SK-N-SH treated with all-trans-retinoic acid at 6 μM for 48 hours (cell line): ENCODE measurements at regions not wholly inside any gene's neighbourhood (a gene's known extent, or its start where the extent isn't known, plus 50 kb on each side); places are given as distances from the start of the nearest gene placed in this dataset.
"Not testable (repeated sequence)": the region's sequence is repeated elsewhere in the genome, so short reads cannot be mapped to it uniquely, and the experiment has no call there.

ENCODE experiments used
- ATAC-seq: fragments of 200-7000 bp; cut with Tn5 transposase; 3 replicates; pipeline ENCODE4 v1.9.1; 2020; ENCODE audit warnings: mild to moderate bottlenecking, moderate library complexity
- BACH2 ChIP-seq: fragments of 250-450 bp; sonication (Bioruptor Pico); IDR thresholded peaks from 2 replicates; pipeline ENCODE4 v1.9.0; 2021; ENCODE audit warnings: mild to moderate bottlenecking, borderline replicate concordance
- CREB5 ChIP-seq: fragments of 250-450 bp; sonication (Bioruptor Pico); IDR thresholded peaks from 2 replicates; pipeline ENCODE4 v1.5.1; 2020; ENCODE audit warnings: low read depth, mild to moderate bottlenecking, moderate library complexity
- ESRRG ChIP-seq: fragments of 250-450 bp; sonication (Bioruptor Pico); IDR thresholded peaks from 2 replicates; pipeline ENCODE4 v1.6.1; 2021; ENCODE audit warnings: mild to moderate bottlenecking
- GLIS3 ChIP-seq: fragments of 250-450 bp; sonication (Bioruptor Pico); IDR thresholded peaks from 2 replicates; pipeline ENCODE4 v1.5.0; 2020; ENCODE audit warnings: mild to moderate bottlenecking, moderate library complexity
- OSR1 ChIP-seq: fragments of 250-450 bp; sonication (Bioruptor Pico); IDR thresholded peaks from 2 replicates; pipeline ENCODE4 v1.8.0; 2022; ENCODE audit warnings: moderate library complexity, mild to moderate bottlenecking, inconsistent platforms
- PATZ1 ChIP-seq: fragments of 250-450 bp; sonication (Bioruptor Pico); IDR thresholded peaks from 2 replicates; pipeline ENCODE4 v1.8.0; 2020; ENCODE audit warnings: mild to moderate bottlenecking, moderate library complexity, borderline replicate concordance
- PPARA ChIP-seq: fragments of 250-450 bp; sonication (Bioruptor Pico); IDR thresholded peaks from 2 replicates; pipeline ENCODE4 v1.5.0; 2020; ENCODE audit warnings: mild to moderate bottlenecking, borderline replicate concordance
- SNAI2 ChIP-seq: fragments of 250-450 bp; sonication (Bioruptor Pico); IDR thresholded peaks from 2 replicates; pipeline ENCODE4 v1.5.0; 2020; ENCODE audit warnings: mild to moderate bottlenecking, moderate library complexity
- TCF4 ChIP-seq: fragments of 250-450 bp; sonication (Bioruptor Pico); IDR thresholded peaks from 2 replicates; pipeline ENCODE4 v1.8.0; 2021; ENCODE audit warnings: mild to moderate bottlenecking, moderate library complexity, borderline replicate concordance
- TOX ChIP-seq: fragments of 250-450 bp; sonication (Bioruptor Pico); IDR thresholded peaks from 2 replicates; pipeline ENCODE4 v1.8.0; 2021; ENCODE audit warnings: mild to moderate bottlenecking, moderate library complexity, borderline replicate concordance
- ZC3H10 ChIP-seq: fragments of 250-450 bp; sonication (Bioruptor Pico); IDR thresholded peaks from 2 replicates; pipeline ENCODE4 v1.5.1; 2021; ENCODE audit warnings: mild to moderate bottlenecking, moderate library complexity
- ZFP3 ChIP-seq: fragments of 250-450 bp; sonication (Bioruptor Pico); IDR thresholded peaks from 2 replicates; pipeline ENCODE4 v1.5.0; 2020; ENCODE audit warnings: mild to moderate bottlenecking, moderate library complexity
- ZFP30 ChIP-seq: fragments of 450-650 bp; formaldehyde crosslinking; IDR thresholded peaks from 2 replicates; pipeline ENCODE4 v1.5.0; 2022; ENCODE audit warnings: mild to moderate bottlenecking, moderate library complexity
- ZNF565 ChIP-seq: fragments of 450-650 bp; formaldehyde crosslinking; conservative IDR thresholded peaks from 2 replicates; pipeline ENCODE4 v1.5.0; 2020; ENCODE audit warnings: low read depth, mild to moderate bottlenecking, moderate library complexity
- ZNF70 ChIP-seq: fragments of 450-650 bp; formaldehyde crosslinking; IDR thresholded peaks from 2 replicates; pipeline ENCODE4 v1.5.0; 2020; ENCODE audit warnings: mild to moderate bottlenecking, moderate library complexity
- ZNF8 ChIP-seq: fragments of 450-650 bp; formaldehyde crosslinking; IDR thresholded peaks from 2 replicates; pipeline ENCODE4 v1.5.0; 2020; ENCODE audit warnings: mild to moderate bottlenecking, moderate library complexity
- TF ChIP-seq, protein P1 (sequence below): fragments of 250-450 bp; sonication (Bioruptor Pico); IDR thresholded peaks from 2 replicates; pipeline ENCODE4 v1.5.0; 2020; ENCODE audit warnings: mild to moderate bottlenecking, moderate library complexity
- TF ChIP-seq, protein P2 (sequence below): fragments of 250-450 bp; sonication (Bioruptor Pico); IDR thresholded peaks from 2 replicates; pipeline ENCODE4 v1.8.0; 2021; ENCODE audit warnings: low read depth, mild to moderate bottlenecking, moderate library complexity, borderline replicate concordance

DNA sequence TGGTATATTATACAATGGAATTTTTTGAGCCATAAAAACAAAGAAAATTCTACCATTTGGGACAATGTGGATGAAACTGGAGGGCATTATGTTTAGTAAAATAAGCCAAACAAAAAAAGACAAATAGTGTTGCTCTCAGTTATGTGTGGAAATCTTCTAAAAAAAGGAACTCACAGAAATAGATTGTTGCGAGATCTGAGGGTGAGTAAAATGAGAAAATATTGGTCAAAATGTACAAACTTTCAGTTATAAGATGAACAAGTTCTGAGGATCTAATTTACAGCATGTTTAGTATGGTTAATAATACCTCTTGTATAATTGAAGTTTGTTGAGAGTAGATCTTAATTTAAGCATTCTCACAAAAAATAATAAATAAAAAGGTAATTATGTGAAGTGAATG lies 291.2 kb downstream of the KIF20B start:
- TF ChIP-seq ZC3H10 (CRISPR knock-in tag), result no peak
- no peak for TF ChIP-seq CREB5 (CRISPR knock-in tag)
- no peak for TF ChIP-seq SNAI2 (CRISPR knock-in tag)
- TF ChIP-seq, protein P1, sequence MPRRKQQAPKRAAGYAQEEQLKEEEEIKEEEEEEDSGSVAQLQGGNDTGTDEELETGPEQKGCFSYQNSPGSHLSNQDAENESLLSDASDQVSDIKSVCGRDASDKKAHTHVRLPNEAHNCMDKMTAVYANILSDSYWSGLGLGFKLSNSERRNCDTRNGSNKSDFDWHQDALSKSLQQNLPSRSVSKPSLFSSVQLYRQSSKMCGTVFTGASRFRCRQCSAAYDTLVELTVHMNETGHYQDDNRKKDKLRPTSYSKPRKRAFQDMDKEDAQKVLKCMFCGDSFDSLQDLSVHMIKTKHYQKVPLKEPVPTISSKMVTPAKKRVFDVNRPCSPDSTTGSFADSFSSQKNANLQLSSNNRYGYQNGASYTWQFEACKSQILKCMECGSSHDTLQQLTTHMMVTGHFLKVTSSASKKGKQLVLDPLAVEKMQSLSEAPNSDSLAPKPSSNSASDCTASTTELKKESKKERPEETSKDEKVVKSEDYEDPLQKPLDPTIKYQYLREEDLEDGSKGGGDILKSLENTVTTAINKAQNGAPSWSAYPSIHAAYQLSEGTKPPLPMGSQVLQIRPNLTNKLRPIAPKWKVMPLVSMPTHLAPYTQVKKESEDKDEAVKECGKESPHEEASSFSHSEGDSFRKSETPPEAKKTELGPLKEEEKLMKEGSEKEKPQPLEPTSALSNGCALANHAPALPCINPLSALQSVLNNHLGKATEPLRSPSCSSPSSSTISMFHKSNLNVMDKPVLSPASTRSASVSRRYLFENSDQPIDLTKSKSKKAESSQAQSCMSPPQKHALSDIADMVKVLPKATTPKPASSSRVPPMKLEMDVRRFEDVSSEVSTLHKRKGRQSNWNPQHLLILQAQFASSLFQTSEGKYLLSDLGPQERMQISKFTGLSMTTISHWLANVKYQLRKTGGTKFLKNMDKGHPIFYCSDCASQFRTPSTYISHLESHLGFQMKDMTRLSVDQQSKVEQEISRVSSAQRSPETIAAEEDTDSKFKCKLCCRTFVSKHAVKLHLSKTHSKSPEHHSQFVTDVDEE (CRISPR knock-in tag), result no peak
- no peak for TF ChIP-seq ZNF8
- no peak for TF ChIP-seq ZFP3 (CRISPR knock-in tag)
- TF ChIP-seq PATZ1 (CRISPR knock-in tag), result no peak
- no peak for TF ChIP-seq ZFP30 (CRISPR knock-in tag)
- no peak for TF ChIP-seq OSR1 (CRISPR knock-in tag)
- no peak for TF ChIP-seq GLIS3 (CRISPR knock-in tag)
- TF ChIP-seq, protein P2, sequence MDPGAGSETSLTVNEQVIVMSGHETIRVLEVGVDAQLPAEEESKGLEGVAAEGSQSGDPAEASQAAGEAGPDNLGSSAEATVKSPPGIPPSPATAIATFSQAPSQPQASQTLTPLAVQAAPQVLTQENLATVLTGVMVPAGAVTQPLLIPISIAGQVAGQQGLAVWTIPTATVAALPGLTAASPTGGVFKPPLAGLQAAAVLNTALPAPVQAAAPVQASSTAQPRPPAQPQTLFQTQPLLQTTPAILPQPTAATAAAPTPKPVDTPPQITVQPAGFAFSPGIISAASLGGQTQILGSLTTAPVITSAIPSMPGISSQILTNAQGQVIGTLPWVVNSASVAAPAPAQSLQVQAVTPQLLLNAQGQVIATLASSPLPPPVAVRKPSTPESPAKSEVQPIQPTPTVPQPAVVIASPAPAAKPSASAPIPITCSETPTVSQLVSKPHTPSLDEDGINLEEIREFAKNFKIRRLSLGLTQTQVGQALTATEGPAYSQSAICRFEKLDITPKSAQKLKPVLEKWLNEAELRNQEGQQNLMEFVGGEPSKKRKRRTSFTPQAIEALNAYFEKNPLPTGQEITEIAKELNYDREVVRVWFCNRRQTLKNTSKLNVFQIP (CRISPR knock-in tag), result no peak
- no peak for TF ChIP-seq ZNF565 (CRISPR knock-in tag)
- TF ChIP-seq BACH2 (CRISPR knock-in tag), result no peak
- TF ChIP-seq ESRRG (CRISPR knock-in tag), result no peak
- TF ChIP-seq TOX (CRISPR knock-in tag), result no peak
- no peak for ATAC-seq

DNA sequence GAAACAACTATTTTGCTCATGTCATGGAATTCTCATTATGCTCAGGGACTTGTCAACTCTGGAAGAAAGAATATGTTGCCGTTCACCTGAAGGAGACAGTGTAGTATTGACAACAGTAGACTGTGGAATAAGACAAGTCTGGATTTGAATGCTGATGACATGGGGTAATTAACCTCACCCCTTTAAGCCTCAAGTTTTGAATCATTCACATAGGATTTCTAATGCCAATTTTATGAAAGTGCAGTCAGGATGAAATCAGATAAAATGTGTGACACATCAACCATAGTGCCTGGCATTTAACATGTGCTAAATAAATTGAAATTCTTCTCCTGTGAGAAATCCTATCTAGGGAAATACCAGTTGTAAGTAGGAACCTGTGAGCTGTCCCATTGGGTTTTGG lies 305.8 kb downstream of the KIF20B start:
- no peak for TF ChIP-seq BACH2 (CRISPR knock-in tag)
- no peak for TF ChIP-seq TCF4 (CRISPR knock-in tag)
- no peak for TF ChIP-seq SNAI2 (CRISPR knock-in tag)
- no peak for TF ChIP-seq ZFP3 (CRISPR knock-in tag)
- no peak for TF ChIP-seq PPARA (CRISPR knock-in tag)
- TF ChIP-seq PATZ1 (CRISPR knock-in tag), result no peak
- TF ChIP-seq ZNF8, result no peak
- TF ChIP-seq ZFP30 (CRISPR knock-in tag), result no peak
- no peak for TF ChIP-seq TOX (CRISPR knock-in tag)
- no peak for TF ChIP-seq ZNF70 (CRISPR knock-in tag)
- TF ChIP-seq, all 23 proteins: peak for 0
- ATAC-seq, result no peak

GRCh38 chr10:90011281-90011680 lies 309.9 kb downstream of the KIF20B start:
- not testable (repeated sequence) for ATAC-seq

DNA sequence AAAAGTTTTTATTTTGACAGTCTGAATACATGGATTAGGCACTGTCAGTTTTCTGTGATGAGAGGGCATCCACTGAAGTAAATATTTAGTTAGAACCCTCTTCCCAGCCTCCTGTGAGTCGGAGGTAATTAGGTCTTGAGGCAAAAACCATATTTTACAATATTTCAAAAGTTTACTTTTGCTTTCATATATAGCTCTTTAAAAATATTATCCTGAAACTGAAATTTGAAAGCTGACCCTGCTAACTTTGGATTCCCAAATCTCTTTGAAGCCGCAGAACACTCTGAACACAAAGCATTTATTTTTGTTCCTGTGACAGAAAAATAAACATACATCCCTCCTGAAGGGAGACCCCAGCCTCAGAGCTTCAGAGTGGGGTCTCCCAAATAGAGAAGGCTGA lies 317.4 kb downstream of the KIF20B start:
- ATAC-seq, result no peak

More for the DNA sequence above, 317.4 kb downstream of the KIF20B start:
- TF ChIP-seq, protein P2 (CRISPR knock-in tag), result no peak
- TF ChIP-seq ZNF565 (CRISPR knock-in tag) (no peak), ZNF8 (no peak), ZFP3 (CRISPR knock-in tag) (no peak)
